Mammary epithelial cell (primary cell): ENCODE measurements at regions not wholly inside any gene's neighbourhood (a gene's known extent, or its start where the extent isn't known, plus 50 kb on each side); places are given as distances from the start of the nearest gene placed in this dataset.

Experiments
- EZH2 ChIP-seq: IDR thresholded peaks from 2 replicates; pipeline ENCODE4 v1.6.1; 2012; ENCODE audit warnings: low read length, inconsistent platforms, borderline replicate concordance
- TF ChIP-seq, protein P1 (sequence below), 2 donors: IDR thresholded peaks in 1 of 2; conservative IDR thresholded peaks in 1 of 2; 2 replicates each; pipeline ENCODE4 v1.5.1; 2011 to 2012; ENCODE audit warnings: inconsistent platforms in 2 of 2, low read length in 2 of 2, mild to moderate bottlenecking in 2 of 2, control low read depth in 1 of 2, low read depth in 1 of 2; ENCODE audit not compliant: insufficient read depth in 1 of 2; ENCODE audit errors: extremely low read depth in 1 of 2

DNA sequence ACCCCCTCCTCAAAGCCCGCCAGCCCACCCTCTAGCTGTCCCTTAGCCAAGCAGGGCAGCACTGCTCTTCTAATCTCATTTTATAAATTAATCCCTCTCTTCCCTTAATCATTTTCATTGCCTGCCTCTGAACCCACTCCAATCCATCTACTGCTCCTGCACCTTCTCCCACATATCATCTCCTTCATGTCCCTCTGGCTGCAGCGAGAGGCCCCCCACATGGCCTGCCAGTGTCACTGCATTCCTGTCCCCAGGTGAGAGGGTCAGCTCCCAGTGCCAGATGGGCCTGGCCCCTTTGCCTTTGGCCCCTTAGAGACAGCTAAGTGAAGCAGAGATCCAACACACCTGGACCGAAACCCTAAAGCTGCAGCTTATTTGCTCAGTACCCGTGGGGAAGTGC is 79.4 kb downstream of the PJA1 start:
- TF ChIP-seq, protein P1, sequence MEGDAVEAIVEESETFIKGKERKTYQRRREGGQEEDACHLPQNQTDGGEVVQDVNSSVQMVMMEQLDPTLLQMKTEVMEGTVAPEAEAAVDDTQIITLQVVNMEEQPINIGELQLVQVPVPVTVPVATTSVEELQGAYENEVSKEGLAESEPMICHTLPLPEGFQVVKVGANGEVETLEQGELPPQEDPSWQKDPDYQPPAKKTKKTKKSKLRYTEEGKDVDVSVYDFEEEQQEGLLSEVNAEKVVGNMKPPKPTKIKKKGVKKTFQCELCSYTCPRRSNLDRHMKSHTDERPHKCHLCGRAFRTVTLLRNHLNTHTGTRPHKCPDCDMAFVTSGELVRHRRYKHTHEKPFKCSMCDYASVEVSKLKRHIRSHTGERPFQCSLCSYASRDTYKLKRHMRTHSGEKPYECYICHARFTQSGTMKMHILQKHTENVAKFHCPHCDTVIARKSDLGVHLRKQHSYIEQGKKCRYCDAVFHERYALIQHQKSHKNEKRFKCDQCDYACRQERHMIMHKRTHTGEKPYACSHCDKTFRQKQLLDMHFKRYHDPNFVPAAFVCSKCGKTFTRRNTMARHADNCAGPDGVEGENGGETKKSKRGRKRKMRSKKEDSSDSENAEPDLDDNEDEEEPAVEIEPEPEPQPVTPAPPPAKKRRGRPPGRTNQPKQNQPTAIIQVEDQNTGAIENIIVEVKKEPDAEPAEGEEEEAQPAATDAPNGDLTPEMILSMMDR (conservative IDR thresholded peaks at IDR 0.05 in 1 of 2, IDR thresholded peaks at IDR 0.05 in 1 of 2; ENCODE audit: extremely low read depth in 1 of 2, insufficient read depth in 1 of 2, low read depth in 1 of 2, low read length in 2 of 2): no peak
- no peak for TF ChIP-seq EZH2
